Right forelimb (tissue), 1 donor: ENCODE measurements at regions not wholly inside any gene's neighbourhood (a gene's known extent, or its start where the extent isn't known, plus 50 kb on each side); places are given as distances from the start of the nearest gene placed in this dataset.
"Not testable (repeated sequence)": the region's sequence is repeated elsewhere in the genome, so short reads cannot be mapped to it uniquely, and the experiment has no call there.

Source experiments
- DNase-seq: peaks from one replicate; pipeline ENCODE4 v3.0.0-alpha.2; 2018

DNA sequence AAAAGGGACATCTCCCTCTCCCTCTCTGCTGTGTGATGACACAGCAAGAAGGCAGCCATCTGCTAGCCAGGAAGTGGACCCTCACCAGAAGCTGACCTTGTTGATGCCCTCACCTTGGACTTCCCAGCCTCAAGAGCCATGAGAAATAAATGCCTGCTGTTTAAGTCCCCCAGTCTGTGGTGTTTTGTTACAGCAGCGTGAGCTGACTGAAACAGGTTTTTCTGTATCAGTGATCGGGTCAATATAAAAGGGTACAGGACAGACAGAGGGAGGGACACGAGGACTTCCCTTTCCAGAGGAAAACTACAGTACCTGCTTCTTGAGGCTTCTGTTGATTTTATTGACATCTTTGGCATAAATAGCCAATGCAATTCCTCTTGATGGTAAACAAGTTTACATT, 510.3 kb upstream of the CHAC2 start:
- DNase-seq = no peak

GRCh38 chr2:53253244-53253643, 514.4 kb upstream of the CHAC2 start:
- no peak for DNase-seq

DNA sequence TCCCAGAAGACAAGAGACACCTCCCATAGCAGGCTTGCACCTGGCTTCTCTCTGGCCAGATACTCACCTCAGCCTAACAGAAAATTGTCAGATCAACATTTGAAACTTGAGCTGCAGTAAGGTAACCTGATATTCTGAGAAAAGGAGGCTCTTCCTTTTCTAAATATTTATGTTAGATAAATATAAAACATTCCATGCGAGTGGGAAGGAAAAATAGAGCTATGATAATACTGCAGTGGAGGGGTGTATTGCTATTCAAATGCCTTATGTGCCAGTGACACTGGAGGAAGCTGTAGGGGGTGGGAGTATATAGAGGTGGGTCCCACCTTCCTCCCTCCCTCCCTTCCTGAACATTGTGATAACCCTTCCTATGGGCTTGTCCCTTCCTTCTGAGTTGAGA, 515.5 kb upstream of the CHAC2 start:
- DNase-seq = no peak

- no peak for DNase-seq
Observed at GRCh38 chr2:53247956-53248735, 519.5 kb upstream of the CHAC2 start.

DNA sequence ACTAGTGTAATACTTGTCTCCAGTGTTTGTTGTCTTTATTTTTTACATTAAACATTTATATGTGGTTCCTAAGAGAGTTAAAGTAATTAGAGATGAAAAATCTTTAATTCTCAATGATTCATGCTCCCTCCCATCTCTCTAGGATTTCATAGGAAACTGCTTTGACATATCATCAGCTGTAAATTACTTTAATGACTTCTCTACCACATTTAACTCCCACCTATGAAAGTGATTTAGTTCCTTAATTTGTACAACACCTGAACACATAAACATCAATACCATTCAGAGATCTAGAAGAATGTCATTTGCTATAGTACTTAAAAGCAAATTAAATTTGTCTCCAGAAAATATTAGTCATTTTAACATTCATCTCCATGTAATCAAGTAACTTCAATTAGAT, 524.2 kb upstream of the CHAC2 start:
- DNase-seq = no peak

GRCh38 chr2:53242090-53242489, 525.5 kb upstream of the CHAC2 start:
- no peak for DNase-seq

GRCh38 chr2:53235836-53236582, 531.6 kb upstream of the CHAC2 start:
- no peak for DNase-seq

GRCh38 chr2:53234548-53234903, 533.1 kb upstream of the CHAC2 start:
- DNase-seq = no peak

GRCh38 chr2:53233759-53234547, 533.7 kb upstream of the CHAC2 start:
- DNase-seq = no peak

GRCh38 chr2:53231908-53232307, 535.7 kb upstream of the CHAC2 start:
- no peak for DNase-seq

GRCh38 chr2:53230691-53231090, 536.9 kb upstream of the CHAC2 start:
- DNase-seq = no peak

GRCh38 chr2:53227535-53227934, 540.1 kb upstream of the CHAC2 start:
- no peak for DNase-seq

DNA sequence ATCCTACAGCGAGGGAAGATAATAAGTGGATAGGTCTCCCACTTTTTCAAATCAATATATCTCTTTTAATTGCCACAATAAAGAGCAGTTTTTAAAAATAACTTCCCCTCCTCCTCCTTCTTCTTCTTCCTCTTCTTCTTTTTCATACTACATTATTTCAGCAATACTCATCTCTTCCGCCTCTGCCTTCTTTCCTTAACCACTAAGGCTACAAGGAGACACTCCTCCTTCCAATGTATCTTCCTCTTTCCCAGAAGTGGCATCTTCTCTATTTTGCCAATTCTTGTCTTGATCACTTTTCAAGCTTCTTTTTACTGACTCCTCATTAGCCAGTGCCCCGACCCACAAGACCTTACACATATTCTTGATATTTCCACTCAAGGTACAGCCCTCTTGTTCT, 546.6 kb upstream of the CHAC2 start:
- no peak for DNase-seq

- DNase-seq = no peak
Observed at GRCh38 chr2:53217250-53217649, 550.4 kb upstream of the CHAC2 start.

DNA sequence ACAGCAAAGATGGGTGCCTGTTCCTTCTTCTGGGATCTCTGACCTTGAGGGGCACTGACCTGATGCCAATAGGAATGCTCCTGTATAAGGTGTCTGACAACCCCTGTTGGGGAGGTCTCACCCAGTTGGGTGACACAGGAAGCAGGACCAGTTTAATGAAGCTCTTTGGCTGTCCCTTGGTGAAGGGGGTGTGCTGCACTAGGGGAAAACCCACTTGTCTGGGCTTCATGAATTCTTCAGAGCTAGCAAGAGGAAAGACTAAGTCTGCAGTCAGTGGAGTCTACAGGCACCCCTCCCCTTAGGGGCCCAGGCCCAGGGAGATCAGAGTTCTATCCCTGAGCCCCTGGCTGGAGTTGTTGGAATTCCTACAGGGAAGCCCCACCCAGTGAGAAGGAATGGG, 550.8 kb upstream of the CHAC2 start:
- DNase-seq = no peak

DNA sequence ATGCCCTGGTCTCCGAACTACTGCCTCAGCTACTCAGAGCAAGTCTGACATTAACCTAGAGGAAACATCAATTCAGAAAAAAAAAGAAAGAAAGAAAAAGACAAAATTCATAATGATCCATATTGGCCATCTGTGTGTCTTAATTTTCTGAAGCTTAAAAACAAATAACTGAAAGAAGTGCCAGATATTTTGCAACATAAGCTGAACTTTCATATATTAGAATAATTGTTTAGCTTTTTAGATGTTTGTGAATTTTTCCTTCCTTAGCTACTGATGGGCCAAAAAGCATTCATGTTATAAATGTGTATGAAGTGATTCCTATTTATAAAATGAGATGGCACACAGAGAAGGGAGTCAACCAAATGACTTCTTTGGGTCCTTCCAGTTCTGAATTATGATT, 555.0 kb upstream of the CHAC2 start:
- DNase-seq = no peak

DNA sequence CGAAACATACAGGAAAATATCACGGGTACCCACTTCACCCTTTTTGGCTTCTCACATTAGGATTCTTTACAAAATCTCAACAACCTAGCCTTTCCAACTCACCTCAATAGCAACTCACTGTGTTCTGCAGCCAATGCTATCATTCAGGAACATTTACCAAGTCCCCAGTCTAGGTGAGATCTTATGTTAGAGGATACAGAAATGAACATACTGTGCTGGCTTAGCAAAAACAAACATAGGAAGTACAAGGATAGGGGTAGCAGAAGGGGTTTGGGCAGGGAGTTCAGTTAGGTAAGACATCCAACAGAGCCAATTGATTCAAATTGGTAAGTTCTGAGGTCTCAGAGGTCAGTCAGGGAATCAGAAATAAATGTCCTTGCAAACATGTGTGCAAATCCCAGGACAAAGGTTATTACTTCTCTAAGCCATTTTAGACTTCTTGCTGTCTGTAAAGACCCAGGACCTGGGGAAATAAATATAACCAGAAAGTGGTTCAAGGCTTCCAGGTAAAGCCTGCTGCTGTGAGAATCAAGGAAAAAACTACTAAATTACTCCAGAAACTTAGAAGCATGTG, 556.3 kb upstream of the CHAC2 start:
- no peak for DNase-seq

- no peak for DNase-seq
Observed at GRCh38 chr2:53210538-53210937, 557.1 kb upstream of the CHAC2 start.

- DNase-seq = no peak
Observed at GRCh38 chr2:53209679-53210458, 557.7 kb upstream of the CHAC2 start.

DNA sequence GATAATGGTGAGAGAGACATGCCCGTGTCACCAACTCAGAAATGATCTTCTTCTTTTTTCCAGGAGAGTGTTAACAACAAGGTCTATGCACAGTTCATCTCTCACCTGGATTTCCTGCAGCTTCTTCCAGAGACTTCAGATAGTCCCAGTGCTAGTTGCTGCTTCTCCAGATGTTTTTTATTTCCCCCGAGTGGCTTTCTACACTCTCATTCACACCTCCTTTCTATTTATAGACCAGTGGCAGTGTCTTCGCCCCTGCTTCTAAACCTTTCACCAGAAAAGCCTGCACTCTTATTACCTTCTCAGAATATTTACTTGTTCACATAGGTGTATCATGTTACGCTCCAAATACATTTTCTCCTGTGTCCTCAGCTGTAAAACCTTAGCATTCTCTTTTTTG, 558.8 kb upstream of the CHAC2 start:
- DNase-seq = no peak

- not testable (repeated sequence) for DNase-seq
Observed at GRCh38 chr2:53206226-53206625, 561.4 kb upstream of the CHAC2 start.

DNA sequence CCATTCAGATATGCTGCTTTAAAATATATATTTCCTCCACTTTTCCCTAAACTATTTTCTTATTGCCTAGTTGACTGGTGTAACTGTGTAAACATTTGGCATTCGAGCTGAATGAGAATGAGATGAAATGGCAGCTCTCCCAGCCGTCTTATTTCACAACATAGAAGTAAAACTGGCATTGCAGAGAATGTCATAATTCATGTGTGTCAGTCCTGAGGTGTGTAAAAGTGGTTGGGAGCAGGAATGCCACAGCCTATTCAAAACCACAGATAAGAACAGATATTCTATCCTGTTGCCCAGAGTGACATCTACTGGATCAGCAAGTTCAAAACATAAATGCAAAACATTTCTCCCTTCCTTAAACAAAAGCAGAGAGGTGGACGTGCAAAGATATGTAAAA, 565.5 kb upstream of the CHAC2 start:
- no peak for DNase-seq

GRCh38 chr2:53200072-53200471, 567.5 kb upstream of the CHAC2 start:
- no peak for DNase-seq
